ENCODE measurements at regions not wholly inside any gene's neighbourhood (a gene's known extent, or its start where the extent isn't known, plus 50 kb on each side); places are given as distances from the start of the nearest gene placed in this dataset.

GRCh38 chr3:4119119-4119518, 184.1 kb upstream of the SETMAR start:
- no peak for DNase-seq
- Histone ChIP-seq H3K27me3 (ENCODE audit: control insufficient read depth, insufficient read depth, low read length) (no peaks in the 10 kb centered on the region), H3K36me3 (replicated peaks; ENCODE audit: control insufficient read depth, insufficient read depth, low read length) (no peaks in the 10 kb centered on the region), H3K4me3 (ENCODE audit: insufficient read depth, low read depth, low read length) (no peak overlapping the region)

DNA sequence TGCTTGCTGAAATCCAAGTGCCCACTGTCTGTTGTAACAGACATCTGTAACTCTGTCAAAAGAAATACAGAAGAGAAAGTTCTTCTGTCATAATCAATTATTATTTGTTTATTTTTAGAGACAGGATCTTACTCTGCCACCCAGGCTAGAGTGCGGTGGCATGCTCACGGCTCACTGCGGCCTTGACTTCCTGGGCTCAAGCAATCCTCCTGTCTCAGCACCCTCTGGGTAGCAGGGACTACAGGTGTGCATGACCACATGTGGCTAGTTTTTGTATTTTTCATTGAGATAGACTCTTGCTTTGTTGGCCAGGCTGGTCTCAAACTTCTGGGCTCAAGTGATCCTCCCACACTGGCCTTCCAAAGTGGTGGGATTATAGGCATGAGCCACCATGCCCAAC, 177.6 kb upstream of the SETMAR start:
- no peak overlapping the region for H3K4me3 ChIP-seq (ENCODE audit: insufficient read depth, low read depth, low read length)
- H3K27me3 ChIP-seq (ENCODE audit: control insufficient read depth, insufficient read depth, low read length): no peaks in the 10 kb centered on the region
- no peaks in the 10 kb centered on the region for H3K36me3 ChIP-seq (replicated peaks; ENCODE audit: control insufficient read depth, insufficient read depth, low read length)
- no peak for DNase-seq

- DNase-seq: no peak
- Histone ChIP-seq H3K4me3 (ENCODE audit: insufficient read depth, low read depth, low read length) (no peak overlapping the region), H3K36me3 (replicated peaks; ENCODE audit: control insufficient read depth, insufficient read depth, low read length) (no peaks in the 10 kb centered on the region), H3K27me3 (ENCODE audit: control insufficient read depth, insufficient read depth, low read length) (no peaks in the 10 kb centered on the region)
These were observed 164.9 kb upstream of the SETMAR start for GRCh38 chr3:4138150-4138785.

GRCh38 chr3:4138786-4139431, 164.3 kb upstream of the SETMAR start:
- no peak overlapping the region for H3K4me3 ChIP-seq (ENCODE audit: insufficient read depth, low read depth, low read length)
- DNase-seq: no peak
- no peaks in the 10 kb centered on the region for H3K27me3 ChIP-seq (ENCODE audit: control insufficient read depth, insufficient read depth, low read length)
- no peaks in the 10 kb centered on the region for H3K36me3 ChIP-seq (replicated peaks; ENCODE audit: control insufficient read depth, insufficient read depth, low read length)

DNA sequence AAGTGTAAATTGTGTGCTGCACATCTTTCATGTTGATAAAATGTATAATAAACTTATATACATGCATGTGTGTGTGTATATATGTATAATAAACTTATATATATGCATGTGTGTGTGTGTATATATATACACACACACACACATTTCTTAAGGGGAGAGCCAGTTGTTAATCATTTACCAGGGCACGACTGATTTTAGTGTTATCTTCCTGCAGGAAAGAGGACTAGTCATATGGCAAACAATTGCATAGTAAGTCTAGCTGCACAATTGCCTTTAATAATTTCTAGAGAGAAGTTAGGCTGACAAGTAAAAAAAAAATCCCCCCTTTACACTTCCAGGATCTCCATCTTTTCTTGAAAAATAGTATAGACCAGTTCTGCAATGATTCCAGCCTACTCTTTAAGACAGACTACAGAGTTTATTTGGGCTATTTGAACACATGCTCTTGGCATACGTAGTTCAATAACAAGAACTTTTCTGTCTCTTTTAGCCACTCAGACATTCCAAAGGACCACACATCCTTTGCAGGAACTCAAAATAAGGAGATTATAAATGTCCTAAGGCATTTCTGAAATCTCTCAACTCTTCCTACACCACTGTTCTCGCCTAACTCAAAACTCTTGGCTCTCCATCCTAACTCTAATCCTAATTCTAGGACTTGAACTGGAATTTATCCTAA, 163.6 kb upstream of the SETMAR start:
- Histone ChIP-seq H3K36me3 (replicated peaks; ENCODE audit: control insufficient read depth, insufficient read depth, low read length) (no peaks in the 10 kb centered on the region), H3K27me3 (ENCODE audit: control insufficient read depth, insufficient read depth, low read length) (no peaks in the 10 kb centered on the region), H3K4me3 (ENCODE audit: insufficient read depth, low read depth, low read length) (no peak overlapping the region)

DNA sequence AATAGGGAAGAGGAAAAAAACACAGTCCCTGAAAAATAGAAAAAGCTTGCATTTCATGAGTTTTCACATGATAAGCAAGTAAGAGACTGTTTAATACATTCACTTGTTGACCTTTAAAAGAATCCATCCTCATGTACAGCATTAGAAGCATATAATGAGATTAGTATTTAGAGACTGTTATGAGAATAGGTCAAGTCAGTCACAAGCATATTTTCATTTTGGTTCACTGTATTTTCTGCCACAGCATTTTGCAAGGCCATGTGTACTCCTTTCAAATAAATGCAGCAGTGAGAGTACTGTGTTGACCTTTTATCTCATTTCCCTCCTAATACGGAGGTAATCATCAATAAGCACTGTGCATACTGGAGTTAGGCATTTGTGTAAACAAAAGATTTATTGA, 162.2 kb upstream of the SETMAR start:
- no peak for DNase-seq
- Histone ChIP-seq H3K36me3 (replicated peaks; ENCODE audit: control insufficient read depth, insufficient read depth, low read length) (no peaks in the 10 kb centered on the region), H3K4me3 (ENCODE audit: insufficient read depth, low read depth, low read length) (no peak overlapping the region), H3K27me3 (ENCODE audit: control insufficient read depth, insufficient read depth, low read length) (no peaks in the 10 kb centered on the region)

More for the DNA sequence above, 163.6 kb upstream of the SETMAR start:
- no peak for DNase-seq

GRCh38 chr3:4147556-4148118, 155.5 kb upstream of the SETMAR start:
- no peak for DNase-seq
- Histone ChIP-seq H3K36me3 (replicated peaks; ENCODE audit: control insufficient read depth, insufficient read depth, low read length) (no peaks in the 10 kb centered on the region), H3K27me3 (ENCODE audit: control insufficient read depth, insufficient read depth, low read length) (no peaks in the 10 kb centered on the region), H3K4me3 (ENCODE audit: insufficient read depth, low read depth, low read length) (no peak overlapping the region)

DNA sequence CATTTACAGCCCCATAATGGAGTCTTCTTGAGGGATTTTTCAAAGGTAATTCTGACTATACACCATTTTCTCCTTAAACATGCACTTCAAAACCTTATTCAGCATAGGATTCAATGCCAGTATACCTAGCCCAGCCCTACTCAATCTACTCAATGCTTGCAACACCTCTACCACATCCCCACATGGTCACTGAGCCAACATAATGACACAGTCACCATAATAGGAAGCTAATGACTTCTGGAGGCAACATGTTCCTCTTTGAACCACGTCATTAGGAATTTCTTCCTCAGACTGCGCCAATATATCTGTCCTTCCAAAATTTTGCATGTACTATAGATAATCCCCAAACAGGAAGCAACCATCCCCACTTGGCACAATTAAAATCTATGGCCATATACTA, 153.9 kb upstream of the SETMAR start:
- Histone ChIP-seq H3K4me3 (ENCODE audit: insufficient read depth, low read depth, low read length) (no peak overlapping the region), H3K36me3 (replicated peaks; ENCODE audit: control insufficient read depth, insufficient read depth, low read length) (no peaks in the 10 kb centered on the region), H3K27me3 (ENCODE audit: control insufficient read depth, insufficient read depth, low read length) (no peaks in the 10 kb centered on the region)
- no peak for DNase-seq

- DNase-seq: no peak
- H3K4me3 ChIP-seq (ENCODE audit: insufficient read depth, low read depth, low read length): no peak overlapping the region
- H3K27me3 ChIP-seq (ENCODE audit: control insufficient read depth, insufficient read depth, low read length): no peaks in the 10 kb centered on the region
These were observed 152.4 kb upstream of the SETMAR start for GRCh38 chr3:4150816-4151215.

GRCh38 chr3:4151859-4152258, 151.3 kb upstream of the SETMAR start:
- Histone ChIP-seq H3K36me3 (replicated peaks; ENCODE audit: control insufficient read depth, insufficient read depth, low read length) (no peaks in the 10 kb centered on the region), H3K4me3 (ENCODE audit: insufficient read depth, low read depth, low read length) (no peak overlapping the region), H3K27me3 (ENCODE audit: control insufficient read depth, insufficient read depth, low read length) (no peaks in the 10 kb centered on the region)
- no peak for DNase-seq

More at GRCh38 chr3:4150816-4151215, 152.4 kb upstream of the SETMAR start:
- no peaks in the 10 kb centered on the region for H3K36me3 ChIP-seq (replicated peaks; ENCODE audit: control insufficient read depth, insufficient read depth, low read length)

- no peaks in the 10 kb centered on the region for H3K36me3 ChIP-seq (replicated peaks; ENCODE audit: control insufficient read depth, insufficient read depth, low read length)
- H3K27me3 ChIP-seq (ENCODE audit: control insufficient read depth, insufficient read depth, low read length): no peaks in the 10 kb centered on the region
- H3K4me3 ChIP-seq (ENCODE audit: insufficient read depth, low read depth, low read length): no peak overlapping the region
- DNase-seq: no peak
These were observed 149.4 kb upstream of the SETMAR start for GRCh38 chr3:4153771-4154170.

GRCh38 chr3:4158329-4158728, 144.8 kb upstream of the SETMAR start:
- Histone ChIP-seq H3K36me3 (replicated peaks; ENCODE audit: control insufficient read depth, insufficient read depth, low read length) (no peaks in the 10 kb centered on the region), H3K27me3 (ENCODE audit: control insufficient read depth, insufficient read depth, low read length) (no peaks in the 10 kb centered on the region), H3K4me3 (ENCODE audit: insufficient read depth, low read depth, low read length) (no peak overlapping the region)
- no peak for DNase-seq

GRCh38 chr3:4162096-4162495, 141.1 kb upstream of the SETMAR start:
- Histone ChIP-seq H3K27me3 (ENCODE audit: control insufficient read depth, insufficient read depth, low read length) (no peaks in the 10 kb centered on the region), H3K36me3 (replicated peaks; ENCODE audit: control insufficient read depth, insufficient read depth, low read length) (no peaks in the 10 kb centered on the region), H3K4me3 (ENCODE audit: insufficient read depth, low read depth, low read length) (no peak overlapping the region)
- DNase-seq: no peak

- no peak for DNase-seq
- H3K4me3 ChIP-seq (ENCODE audit: insufficient read depth, low read depth, low read length): no peak overlapping the region
- H3K36me3 ChIP-seq (replicated peaks; ENCODE audit: control insufficient read depth, insufficient read depth, low read length): no peaks in the 10 kb centered on the region
- no peaks in the 10 kb centered on the region for H3K27me3 ChIP-seq (ENCODE audit: control insufficient read depth, insufficient read depth, low read length)
These were observed 140.2 kb upstream of the SETMAR start for GRCh38 chr3:4163011-4163410.

DNA sequence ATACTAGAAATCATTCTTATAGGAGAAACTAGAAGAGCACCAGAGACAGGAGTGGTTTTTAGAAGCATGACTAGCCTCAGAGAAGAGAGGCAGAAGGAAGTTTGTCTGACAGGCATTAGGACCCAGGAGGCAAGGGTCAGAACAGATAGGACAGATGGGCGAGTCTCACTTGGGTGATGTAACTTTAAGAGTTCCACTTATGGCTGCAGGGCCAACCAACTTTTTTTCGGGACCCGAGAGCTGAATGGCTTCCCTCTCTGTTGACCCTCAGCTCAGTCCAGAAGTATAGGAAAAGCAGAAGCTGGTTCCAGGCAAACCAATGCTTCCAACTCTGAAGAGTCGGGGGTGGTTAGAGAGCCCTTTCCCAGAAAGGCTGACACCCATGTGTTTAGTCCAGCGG, 136.6 kb upstream of the SETMAR start:
- DNase-seq: no peak
- Histone ChIP-seq H3K36me3 (replicated peaks; ENCODE audit: control insufficient read depth, insufficient read depth, low read length) (no peaks in the 10 kb centered on the region), H3K27me3 (ENCODE audit: control insufficient read depth, insufficient read depth, low read length) (no peaks in the 10 kb centered on the region), H3K4me3 (ENCODE audit: insufficient read depth, low read depth, low read length) (no peak overlapping the region)
